Epithelial cell of proximal tubule (primary cell): ENCODE measurements at regions not wholly inside any gene's neighbourhood (a gene's known extent, or its start where the extent isn't known, plus 50 kb on each side); places are given as distances from the start of the nearest gene placed in this dataset.

ENCODE experiments used
- DNase-seq: peaks from one replicate; pipeline ENCODE4 v3.0.0-alpha.2; 2011; ENCODE audit warnings: low read depth
- H3K4me3 ChIP-seq: 2 replicates; pipeline ENCODE4 v1.5.1; 2011; ENCODE audit warnings: low read depth, mild to moderate bottlenecking, low read length
- CTCF ChIP-seq: conservative IDR thresholded peaks from 2 replicates; pipeline ENCODE4 v1.5.1; 2012; ENCODE audit warnings: low read depth, mild to moderate bottlenecking, low read length

- DNase-seq: no peak
- no peak overlapping the region for H3K4me3 ChIP-seq
- TF ChIP-seq CTCF: no peak
These were observed 124.2 kb upstream of the ID4 start for GRCh38 chr6:19712998-19713397.

- H3K4me3 ChIP-seq: no peak overlapping the region
- no peak for DNase-seq
- no peak for TF ChIP-seq CTCF
These were observed 123.8 kb upstream of the ID4 start for GRCh38 chr6:19713411-19713810.

GRCh38 chr6:19713984-19714383 lies 123.2 kb upstream of the ID4 start:
- no peak for TF ChIP-seq CTCF
- DNase-seq: no peak
- no peak overlapping the region for H3K4me3 ChIP-seq

- no peak for TF ChIP-seq CTCF
- no peak for DNase-seq
These were observed 122.6 kb upstream of the ID4 start for GRCh38 chr6:19714434-19715166.

GRCh38 chr6:19715167-19715551 lies 122.0 kb upstream of the ID4 start:
- TF ChIP-seq CTCF: no peak
- no peak overlapping the region for H3K4me3 ChIP-seq
- DNase-seq: no peak

More at GRCh38 chr6:19714434-19715166, 122.6 kb upstream of the ID4 start:
- H3K4me3 ChIP-seq: no peak overlapping the region

- no peak for DNase-seq
- no peak overlapping the region for H3K4me3 ChIP-seq
- TF ChIP-seq CTCF: no peak
These were observed 117.5 kb upstream of the ID4 start for GRCh38 chr6:19719691-19720128.

GRCh38 chr6:19721766-19722377 lies 115.3 kb upstream of the ID4 start:
- DNase-seq: no peak
- no peak for TF ChIP-seq CTCF
- no peak overlapping the region for H3K4me3 ChIP-seq
